H1 (cell line): ENCODE measurements at regions not wholly inside any gene's neighbourhood (a gene's known extent, or its start where the extent isn't known, plus 50 kb on each side); places are given as distances from the start of the nearest gene placed in this dataset.

ENCODE experiments used
- CTCF ChIA-PET: fragments of 300-600 bp; sonication (Branson Sonifier 250); formaldehyde crosslinking; loops from one replicate; lab custom pipeline; 2021; ENCODE audit not compliant: partially characterized antibody; lab: Charles Lee
- POLR2A ChIA-PET: fragments of 300-600 bp; sonication (Branson Sonifier 250); formaldehyde crosslinking; loops from one replicate; lab custom pipeline; 2021; ENCODE audit warnings: inconsistent platforms; ENCODE audit not compliant: partially characterized antibody; lab: Charles Lee
- DNase-seq, 2 experiments: peaks; one replicate each; pipeline versions ENCODE4 v3.0.0 to v3.0.0-alpha.2; 2010 to 2022; ENCODE audit warnings: low spot score in 2 of 2, low read depth in 1 of 2, mixed read lengths in 1 of 2
- FAIRE-seq: peaks from 2 replicates; lab custom pipeline; 2011; peaks lifted over from hg19 to GRCh38; lab: Jason Lieb, UNC
- H2AFZ ChIP-seq: 2 replicates; pipeline ENCODE4 v1.8.1; 2012; ENCODE audit warnings: low read length, inconsistent platforms
- H2AK5ac ChIP-seq: 2 replicates; pipeline ENCODE4 v1.6.1; 2013; ENCODE audit warnings: low read depth, low read length
- H2BK120ac ChIP-seq: replicated peaks from 2 replicates; pipeline ENCODE3; 2013; ENCODE audit warnings: low read depth, low read length, inconsistent platforms
- H2BK12ac ChIP-seq: 2 replicates; pipeline ENCODE4 v1.6.1; 2013; ENCODE audit warnings: low read depth, low read length
- H2BK15ac ChIP-seq: 2 replicates; pipeline ENCODE4 v1.6.1; 2013; ENCODE audit warnings: low read length
- H2BK20ac ChIP-seq: 2 replicates; pipeline ENCODE4 v1.6.1; 2013; ENCODE audit warnings: low read length
- H2BK5ac ChIP-seq: 2 replicates; pipeline ENCODE4 v1.6.1; 2013; ENCODE audit warnings: low read depth, low read length
- H3K14ac ChIP-seq: 2 replicates; pipeline ENCODE4 v1.6.1; 2013; ENCODE audit warnings: inconsistent platforms; ENCODE audit not compliant: insufficient read length
- H3K18ac ChIP-seq: 2 replicates; pipeline ENCODE4 v1.6.1; 2013; ENCODE audit warnings: low read length; ENCODE audit errors: extremely low read depth
- H3K23ac ChIP-seq: 2 replicates; pipeline ENCODE4 v1.6.1; 2013; ENCODE audit warnings: inconsistent platforms; ENCODE audit not compliant: insufficient read length
- H3K23me2 ChIP-seq: 2 replicates; pipeline ENCODE4 v1.6.1; 2013; ENCODE audit warnings: low read depth, low read length
- H3K27ac ChIP-seq: 2 replicates; pipeline ENCODE4 v1.6.1; 2011; ENCODE audit warnings: low read depth, low read length, inconsistent platforms
- H3K27me3 ChIP-seq, 4 experiments: replicated peaks in 1 of 4; 1 replicate in 1 of 4; 2 replicates in 3 of 4; pipeline versions ENCODE4 v1.6.1 to v1.8.1; 2011 to 2013; ENCODE audit warnings: low read length in 3 of 4, mild to moderate bottlenecking in 3 of 4, inconsistent platforms in 2 of 4, mixed read lengths in 2 of 4, moderate library complexity in 1 of 4; ENCODE audit not compliant: control insufficient read depth in 3 of 4, insufficient read depth in 3 of 4; ENCODE audit errors: extremely low read depth in 1 of 4
- H3K36me3 ChIP-seq, 4 experiments: 2 replicates each; pipeline versions ENCODE4 v1.6.1 to v1.8.1; 2011 to 2013; ENCODE audit warnings: mild to moderate bottlenecking in 4 of 4, low read length in 3 of 4, moderate library complexity in 2 of 4, control low read depth in 1 of 4, inconsistent platforms in 1 of 4; ENCODE audit not compliant: insufficient read depth in 4 of 4, control insufficient read depth in 2 of 4
- H3K4ac ChIP-seq: replicated peaks from 2 replicates; pipeline ENCODE3; 2013; ENCODE audit warnings: low read length, low read depth, mixed read lengths, inconsistent platforms; ENCODE audit not compliant: insufficient read length
- H3K4me1 ChIP-seq, 4 experiments: replicated peaks in 1 of 4; 1 replicate in 1 of 4; 2 replicates in 3 of 4; pipeline versions ENCODE4 v1.6.1 to v1.8.1; 2011 to 2013; ENCODE audit warnings: low read length in 3 of 4, inconsistent platforms in 2 of 4, mixed read lengths in 1 of 4; ENCODE audit not compliant: insufficient read depth in 4 of 4, control insufficient read depth in 3 of 4
- H3K4me2 ChIP-seq, 2 experiments: 2 replicates each; pipeline versions ENCODE4 v1.6.1 to v1.8.1; 2011 to 2013; ENCODE audit warnings: low read depth in 2 of 2, low read length in 2 of 2, control low read depth in 1 of 2, inconsistent platforms in 1 of 2, mild to moderate bottlenecking in 1 of 2; ENCODE audit not compliant: insufficient read depth in 1 of 2
- H3K4me3 ChIP-seq, 4 experiments: fragments of 200-600, 300-600 bp in 1 of 4; sonication (generic), shearing (Covaris generic), sonication (Bioruptor Twin) in 1 of 4; 2 replicates each; pipeline versions ENCODE4 v1.5.1 to v1.8.1; 2011 to 2016; ENCODE audit warnings: low read length in 4 of 4, low read depth in 3 of 4, control low read depth in 2 of 4, inconsistent platforms in 2 of 4, mild to moderate bottlenecking in 2 of 4, mixed read lengths in 1 of 4, moderate library complexity in 1 of 4; ENCODE audit not compliant: insufficient read depth in 2 of 4; ENCODE audit errors: extremely low read depth in 1 of 4
- H3K56ac ChIP-seq: replicated peaks from 2 replicates; pipeline ENCODE3; 2013; ENCODE audit warnings: low read depth, mild to moderate bottlenecking, mixed read lengths, low read length, inconsistent platforms; ENCODE audit not compliant: insufficient read length
- H3K79me1 ChIP-seq: 2 replicates; pipeline ENCODE4 v1.6.1; 2013; ENCODE audit warnings: low read depth, low read length, control low read depth
- H3K79me2 ChIP-seq, 2 experiments: 2 replicates each; pipeline versions ENCODE4 v1.6.1 to v1.8.1; 2012 to 2013; ENCODE audit warnings: low read length in 2 of 2, mild to moderate bottlenecking in 2 of 2, inconsistent platforms in 1 of 2; ENCODE audit not compliant: insufficient read depth in 2 of 2, control insufficient read depth in 1 of 2
- H3K9ac ChIP-seq, 4 experiments: replicated peaks in 1 of 4; 1 replicate in 1 of 4; 2 replicates in 3 of 4; pipeline versions ENCODE4 v1.6.1 to v1.8.1; 2011 to 2013; ENCODE audit warnings: low read depth in 3 of 4, low read length in 3 of 4, control low read depth in 2 of 4, mild to moderate bottlenecking in 2 of 4, moderate library complexity in 2 of 4, inconsistent platforms in 1 of 4; ENCODE audit errors: extremely low read depth in 1 of 4
- H3K9me3 ChIP-seq, 2 experiments: 2 replicates each; pipeline versions ENCODE4 v1.6.1 to v1.8.1; 2012 to 2013; ENCODE audit warnings: mild to moderate bottlenecking in 2 of 2, moderate library complexity in 2 of 2, control low read depth in 1 of 2, inconsistent platforms in 1 of 2, low read depth in 1 of 2, low read length in 1 of 2, mixed read lengths in 1 of 2; ENCODE audit not compliant: insufficient read depth in 2 of 2
- H4K20me1 ChIP-seq, 2 experiments: replicated peaks in 1 of 2; 2 replicates each; pipeline versions ENCODE3 to v1.8.1; 2011 to 2013; ENCODE audit warnings: inconsistent platforms in 2 of 2, low read length in 2 of 2, mild to moderate bottlenecking in 1 of 2; ENCODE audit not compliant: insufficient read depth in 2 of 2, control insufficient read depth in 1 of 2
- H4K5ac ChIP-seq: 2 replicates; pipeline ENCODE4 v1.6.1; 2013; ENCODE audit warnings: low read length, low read depth, mixed read lengths, inconsistent platforms; ENCODE audit not compliant: insufficient read length
- H4K8ac ChIP-seq: 2 replicates; pipeline ENCODE4 v1.8.0; 2013; ENCODE audit warnings: mild to moderate bottlenecking, moderate library complexity, low read length, inconsistent platforms; ENCODE audit not compliant: insufficient read depth; ENCODE audit errors: extremely low read depth
- H4K91ac ChIP-seq: replicated peaks from 2 replicates; pipeline ENCODE3; 2013; ENCODE audit warnings: low read length, mixed read lengths, inconsistent platforms; ENCODE audit not compliant: insufficient read length
- ASH2L ChIP-seq: fragments of 200-600, 300-600 bp; sonication (generic); IDR thresholded peaks from one replicate; pipeline ENCODE4 v1.7.1; 2017; ENCODE audit warnings: low read length
- BRCA1 ChIP-seq: IDR thresholded peaks from 2 replicates; pipeline ENCODE4 v1.6.1; 2012; ENCODE audit warnings: low read depth, low read length, improper control_type of control experiment
- CEBPB ChIP-seq: IDR thresholded peaks from 2 replicates; pipeline ENCODE4 v1.6.1; 2012; ENCODE audit warnings: low read depth, low read length
- JUND ChIP-seq: IDR thresholded peaks from 2 replicates; pipeline ENCODE4 v1.6.1; 2011; ENCODE audit warnings: mild to moderate bottlenecking, improper control_type of control experiment, low read length
- KDM4A ChIP-seq: IDR thresholded peaks from one replicate; pipeline ENCODE4 v1.7.1; 2012; ENCODE audit warnings: low read depth, mild to moderate bottlenecking, moderate library complexity, low read length, inconsistent platforms; ENCODE audit not compliant: severe bottlenecking
- MAFK ChIP-seq: IDR thresholded peaks from 2 replicates; pipeline ENCODE4 v1.6.1; 2012; ENCODE audit warnings: low read depth, mild to moderate bottlenecking, improper control_type of control experiment, low read length
- POLR2A ChIP-seq, 2 experiments: IDR thresholded peaks; 1 replicate in 1 of 2; 2 replicates in 1 of 2; pipeline ENCODE4 v1.6.1; 2011; ENCODE audit warnings: low read depth in 2 of 2, low read length in 2 of 2, mild to moderate bottlenecking in 2 of 2; ENCODE audit errors: control extremely low read depth in 1 of 2
- RAD21 ChIP-seq, 2 experiments: IDR thresholded peaks in 1 of 2; conservative IDR thresholded peaks in 1 of 2; 2 replicates each; pipeline ENCODE4 v1.6.1; 2011; ENCODE audit warnings: low read depth in 2 of 2, low read length in 2 of 2, improper control_type of control experiment in 1 of 2, inconsistent platforms in 1 of 2, mild to moderate bottlenecking in 1 of 2, moderate library complexity in 1 of 2
- RBBP5 ChIP-seq: IDR thresholded peaks from 2 replicates; pipeline ENCODE4 v1.7.1; 2012; ENCODE audit warnings: low read depth, mild to moderate bottlenecking, inconsistent platforms, low read length, moderate library complexity, borderline replicate concordance
- SAP30 ChIP-seq: fragments of 300-600 bp; sonication (generic); IDR thresholded peaks from 2 replicates; pipeline ENCODE4 v1.7.1; 2012; ENCODE audit warnings: low read length, moderate library complexity, mild to moderate bottlenecking, inconsistent platforms; ENCODE audit not compliant: insufficient read depth, insufficient replicate concordance
- SIN3A ChIP-seq, 2 experiments: IDR thresholded peaks in 1 of 2; conservative IDR thresholded peaks in 1 of 2; 2 replicates each; pipeline ENCODE4 v1.6.1; 2011 to 2012; ENCODE audit warnings: low read length in 2 of 2, improper control_type of control experiment in 1 of 2, low read depth in 1 of 2, mild to moderate bottlenecking in 1 of 2
- SIRT6 ChIP-seq: IDR thresholded peaks from one replicate; pipeline ENCODE4 v1.7.1; 2012; ENCODE audit warnings: low read length, inconsistent platforms
- SUZ12 ChIP-seq: fragments of 200-600 bp; sonication (generic); IDR thresholded peaks from 2 replicates; pipeline ENCODE4 v1.6.1; 2012; ENCODE audit warnings: mild to moderate bottlenecking, inconsistent platforms, low read length, moderate library complexity, mixed read lengths
- TAF1 ChIP-seq: IDR thresholded peaks from 2 replicates; pipeline ENCODE4 v1.6.1; 2011; ENCODE audit warnings: mild to moderate bottlenecking, low read depth, low read length
- USF2 ChIP-seq: IDR thresholded peaks from 2 replicates; pipeline ENCODE4 v1.6.1; 2011; ENCODE audit warnings: low read length, improper control_type of control experiment
- WGBS, 2 experiments: shearing (Covaris generic) in 1 of 2; methylation state at CpG; one replicate each; pipeline versions ENCODE4 v1.1.6 to v1.1.7; 2013 to 2015; ENCODE audit warnings: low lambda C conversion rate in 2 of 2, mixed read lengths in 2 of 2, inconsistent platforms in 1 of 2, low coverage in 1 of 2, missing lambda C conversion rate in 1 of 2; ENCODE audit not compliant: insufficient replicate concordance in 2 of 2, insufficient coverage in 1 of 2, insufficient read length in 1 of 2; ENCODE audit errors: extremely low coverage in 1 of 2, missing lambda C conversion rate in 1 of 2; 5-methylcytosine and 5-hydroxymethylcytosine counted together

GRCh38 chr5:120140501-120140900 lies 323.6 kb upstream of the PRR16 start:
- no peak overlapping the region for H2AFZ ChIP-seq
- no peak for TF ChIP-seq USF2
- TF ChIP-seq ASH2L, result no peak
- no peak for TF ChIP-seq JUND
- TF ChIP-seq TAF1, result no peak
- no peak for TF ChIP-seq SUZ12
- TF ChIP-seq SAP30, result no peak
- TF ChIP-seq SIRT6, result no peak
- TF ChIP-seq KDM4A, result no peak
- TF ChIP-seq POLR2A (IDR thresholded peaks at IDR 0.05; ENCODE audit: control extremely low read depth in 1 of 2, low read depth in 2 of 2, low read length in 2 of 2), result no peak
- TF ChIP-seq MAFK, result no peak
- no peak for TF ChIP-seq RAD21 (IDR thresholded peaks at IDR 0.05 in 1 of 2, conservative IDR thresholded peaks at IDR 0.05 in 1 of 2; ENCODE audit: low read depth in 2 of 2, low read length in 2 of 2)
- no peak for TF ChIP-seq CEBPB
- TF ChIP-seq BRCA1, result no peak
- no peak for TF ChIP-seq SIN3A (conservative IDR thresholded peaks at IDR 0.05 in 1 of 2, IDR thresholded peaks at IDR 0.05 in 1 of 2; ENCODE audit: low read depth in 1 of 2, low read length in 2 of 2)
- TF ChIP-seq RBBP5, result no peak

More at GRCh38 chr5:120140501-120140900, 323.6 kb upstream of the PRR16 start:
- Histone ChIP-seq H4K8ac (no peak overlapping the region), H2BK15ac (no peak overlapping the region), H3K4me1 (no peaks in the 10 kb centered on the region), H3K27me3 (no peaks in the 10 kb centered on the region), H2BK5ac (no peak overlapping the region), H3K79me2 (no peaks in the 10 kb centered on the region), H3K14ac (no peak overlapping the region), H2BK12ac (no peak overlapping the region), H4K91ac (no peak overlapping the region), H4K5ac (no peak overlapping the region), H2BK120ac (no peak overlapping the region), H3K4ac (no peak overlapping the region), H3K4me2 (no peak overlapping the region), H3K18ac (no peak overlapping the region), H3K4me3 (no peak overlapping the region), H3K36me3 (no peaks in the 10 kb centered on the region), H3K23me2 (no peaks in the 10 kb centered on the region), H2BK20ac (no peak overlapping the region), H3K27ac (no peak overlapping the region), H3K9ac (no peak overlapping the region), H4K20me1 (no peaks in the 10 kb centered on the region), H3K79me1 (no peaks in the 10 kb centered on the region), H3K56ac (no peak overlapping the region), H2AK5ac (no peak overlapping the region), H3K9me3 (peaks cover 6 to 8% of the 10 kb centered on the region in 2 experiments; a peak in 3 of 4 replicates), H3K23ac (no peak overlapping the region)
- FAIRE-seq (no peak), DNase-seq (no peak)
- ChIA-PET CTCF (no interaction called here), POLR2A (no interaction called here)
- 100% methylated on average over 1 of the region's 1 CpG; no CpG with 5 or more reads in 1 of the 2 experiments for WGBS, 2 experiments
